ENCODE measurements at regions not wholly inside any gene's neighbourhood (a gene's known extent, or its start where the extent isn't known, plus 50 kb on each side); places are given as distances from the start of the nearest gene placed in this dataset.

DNA sequence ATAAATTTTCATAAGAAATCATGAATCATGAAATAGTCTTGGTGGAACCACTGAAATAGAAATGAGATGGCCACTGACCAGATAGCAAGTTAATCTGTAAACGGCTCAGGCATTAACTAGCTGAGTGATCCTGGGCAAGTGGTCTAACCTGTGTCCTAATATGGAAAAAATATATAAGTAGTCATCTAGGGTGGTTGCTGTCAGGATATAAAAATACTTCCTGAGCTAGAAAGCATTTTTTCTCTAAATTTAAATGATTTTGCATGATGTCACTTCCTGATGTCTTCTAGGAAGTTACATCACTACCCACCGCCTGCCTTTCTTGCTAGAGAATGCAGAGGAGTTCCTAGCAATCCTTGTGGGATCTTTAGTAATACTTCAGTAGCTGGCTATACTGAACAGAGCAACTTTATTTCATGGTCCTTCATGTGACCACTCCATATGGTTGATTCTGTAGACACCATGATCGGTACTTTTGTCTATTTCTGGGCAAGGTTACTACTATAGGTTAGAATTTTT lies 228.1 kb upstream of the CEP162 start:
- DNase-seq (ENCODE audit: extremely low spot score): no peak
- POLR2A ChIA-PET: no interaction called here
- CTCF ChIA-PET: interaction anchor here (1.2 kb wide), 1 partner anchor 9 kb away, joined by 5 read pairs; no protein-coding TSS in a partner anchor
- no peak for TF ChIP-seq CTCF (IDR thresholded peaks at IDR 0.05; ENCODE audit: control extremely low read depth, extremely low read depth, low read depth, missing control alignments)

DNA sequence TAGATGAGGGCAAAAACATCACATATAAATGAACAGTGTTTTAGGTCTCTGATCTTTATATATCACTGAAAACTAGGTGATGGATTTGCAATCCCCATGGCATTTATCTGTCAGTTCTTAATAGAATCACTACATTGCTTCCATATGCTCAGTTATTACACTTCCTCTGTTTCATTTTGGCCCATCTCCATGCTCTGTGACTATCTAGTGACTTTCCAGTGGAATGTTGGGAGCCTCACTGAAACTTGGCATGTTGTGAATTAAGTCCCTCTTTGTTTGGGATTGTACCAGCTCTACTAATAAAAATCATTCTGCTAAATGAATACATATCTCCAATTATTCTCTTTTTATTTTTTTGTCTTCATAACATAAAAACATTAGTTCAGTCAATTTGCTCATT lies 226.1 kb upstream of the CEP162 start:
- TF ChIP-seq CTCF (IDR thresholded peaks at IDR 0.05; ENCODE audit: control extremely low read depth, extremely low read depth, low read depth, missing control alignments): no peak
- CTCF ChIA-PET: no interaction called here
- no peak for DNase-seq (ENCODE audit: extremely low spot score)
- POLR2A ChIA-PET: no interaction called here

DNA sequence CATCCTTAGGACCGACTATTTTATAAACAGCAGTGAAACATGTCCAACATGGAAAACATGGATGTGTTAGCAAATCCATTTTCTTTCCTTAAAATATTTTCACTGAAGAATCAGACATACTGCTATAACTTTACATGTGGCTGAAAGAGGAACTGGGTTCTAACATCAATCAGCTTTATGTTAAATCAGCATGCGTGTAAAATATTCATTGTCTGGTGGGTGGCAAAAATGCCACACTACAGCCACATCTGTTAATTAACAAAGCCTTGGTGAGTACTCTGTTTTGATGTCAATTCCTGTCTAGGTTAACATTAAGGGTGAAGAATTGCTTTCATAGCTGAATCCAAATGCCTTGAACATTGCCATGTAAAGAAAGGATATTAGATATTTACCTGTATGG lies 222.6 kb upstream of the CEP162 start:
- ChIA-PET POLR2A (no interaction called here), CTCF (no interaction called here)
- TF ChIP-seq CTCF (IDR thresholded peaks at IDR 0.05; ENCODE audit: control extremely low read depth, extremely low read depth, low read depth, missing control alignments): no peak
- no peak for DNase-seq (ENCODE audit: extremely low spot score)

DNA sequence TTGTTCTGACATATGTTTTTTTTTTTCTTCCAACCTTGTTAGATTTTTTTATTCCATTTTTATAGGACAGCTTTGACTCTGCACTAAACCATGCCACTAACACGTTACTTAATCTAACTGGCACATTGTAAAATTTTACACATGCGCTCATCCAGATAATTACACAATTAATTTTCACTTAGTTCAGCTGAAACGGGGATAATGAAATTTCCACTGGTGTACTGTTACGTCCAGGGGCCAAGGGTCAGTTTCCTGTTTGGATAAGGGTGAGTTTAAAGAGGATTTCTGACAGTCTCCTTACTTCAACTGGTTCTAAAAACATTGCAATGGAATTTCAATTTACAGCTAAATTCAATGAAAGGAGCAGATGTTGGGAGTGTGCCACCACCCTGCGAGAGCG lies 221.8 kb upstream of the CEP162 start:
- ChIA-PET CTCF (interaction anchor here (0.9 kb wide), 1 partner anchor 9 kb away, joined by 3 read pairs; no protein-coding TSS in a partner anchor), POLR2A (no interaction called here)
- TF ChIP-seq CTCF (IDR thresholded peaks at IDR 0.05; ENCODE audit: control extremely low read depth, extremely low read depth, low read depth, missing control alignments): no peak
- no peak for DNase-seq (ENCODE audit: extremely low spot score)

GRCh38 chr6:84448331-84448730 lies 220.9 kb upstream of the CEP162 start:
- DNase-seq (ENCODE audit: extremely low spot score): no peak
- TF ChIP-seq CTCF (IDR thresholded peaks at IDR 0.05; ENCODE audit: control extremely low read depth, extremely low read depth, low read depth, missing control alignments): no peak
- ChIA-PET POLR2A (no interaction called here), CTCF (interaction anchor here (0.9 kb wide), 1 partner anchor 10 kb away, joined by 3 read pairs; no protein-coding TSS in a partner anchor)

DNA sequence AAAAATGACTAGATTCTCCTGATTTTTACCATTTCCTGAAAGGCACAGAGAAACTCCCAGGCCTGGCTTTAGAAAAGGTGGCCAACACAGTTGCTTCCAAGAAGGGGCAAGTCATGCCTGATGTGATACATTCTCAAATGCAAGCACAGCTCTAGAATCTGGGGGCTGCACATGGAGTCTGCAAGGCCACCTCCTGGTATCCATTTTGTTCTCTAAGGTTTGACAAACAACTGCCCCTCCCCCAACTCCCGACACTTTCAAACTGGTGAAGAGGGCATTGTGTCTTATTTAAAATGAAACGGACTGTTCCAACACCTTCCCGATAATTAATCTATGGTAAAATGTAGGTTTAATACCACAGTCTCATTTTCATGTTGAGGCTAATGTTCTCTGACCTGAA lies 220.2 kb upstream of the CEP162 start:
- no peak for TF ChIP-seq CTCF (IDR thresholded peaks at IDR 0.05; ENCODE audit: control extremely low read depth, extremely low read depth, low read depth, missing control alignments)
- DNase-seq (ENCODE audit: extremely low spot score): no peak
- ChIA-PET POLR2A (no interaction called here), CTCF (no interaction called here)

- TF ChIP-seq CTCF (IDR thresholded peaks at IDR 0.05; ENCODE audit: control extremely low read depth, extremely low read depth, low read depth, missing control alignments): no peak
- DNase-seq (ENCODE audit: extremely low spot score): no peak
- ChIA-PET CTCF (interaction anchor here (1.1 to 1.5 kb wide), 4 partner anchors 11 to 26 kb away, joined by 3 to 4 read pairs (median 3); no protein-coding TSS in a partner anchor), POLR2A (no interaction called here)
Observed at GRCh38 chr6:84445068-84445467, 217.6 kb upstream of the CEP162 start.
